Neural cell (in vitro differentiated cells): ENCODE measurements at regions not wholly inside any gene's neighbourhood (a gene's known extent, or its start where the extent isn't known, plus 50 kb on each side); places are given as distances from the start of the nearest gene placed in this dataset.

Experiments
- CTCF ChIP-seq: fragments of 450-650 bp; IDR thresholded peaks from 2 replicates; pipeline ENCODE4 v1.5.1; 2014; ENCODE audit warnings: antibody characterized with exemption, mild to moderate bottlenecking, moderate library complexity; ENCODE audit not compliant: poor library complexity, severe bottlenecking
- EP300 ChIP-seq: fragments of 450-650 bp; conservative IDR thresholded peaks from 2 replicates; pipeline ENCODE4 v1.6.1; 2014; ENCODE audit warnings: antibody characterized with exemption, mild to moderate bottlenecking, moderate library complexity; ENCODE audit not compliant: poor library complexity, severe bottlenecking
- EZH2 ChIP-seq: fragments of 200-600, 300-800 bp; shearing (Covaris generic), sonication (generic); IDR thresholded peaks from 2 replicates; pipeline ENCODE4 v1.6.1; 2014; ENCODE audit warnings: antibody characterized with exemption, low read length, borderline replicate concordance, mild to moderate bottlenecking; ENCODE audit not compliant: insufficient read depth, poor library complexity, severe bottlenecking
- MXI1 ChIP-seq: fragments of 450-650 bp; conservative IDR thresholded peaks from 2 replicates; pipeline ENCODE4 v1.6.1; 2014; ENCODE audit warnings: antibody characterized with exemption, mild to moderate bottlenecking; ENCODE audit not compliant: poor library complexity, severe bottlenecking
- POLR2AphosphoS5 ChIP-seq: IDR thresholded peaks from 2 replicates; pipeline ENCODE4 v1.6.1; 2012
- RAD21 ChIP-seq: fragments of 450-650 bp; conservative IDR thresholded peaks from 2 replicates; pipeline ENCODE4 v1.6.1; 2014; ENCODE audit warnings: antibody characterized with exemption, mild to moderate bottlenecking, moderate library complexity
- REST ChIP-seq: IDR thresholded peaks from 2 replicates; pipeline ENCODE4 v1.6.1; 2012; ENCODE audit warnings: borderline replicate concordance
- SMC3 ChIP-seq: fragments of 450-650 bp; conservative IDR thresholded peaks from 2 replicates; pipeline ENCODE4 v1.6.1; 2014; ENCODE audit warnings: antibody characterized with exemption, mild to moderate bottlenecking, moderate library complexity; ENCODE audit not compliant: poor library complexity
- TAF1 ChIP-seq: IDR thresholded peaks from 2 replicates; pipeline ENCODE4 v1.6.1; 2012; ENCODE audit warnings: low read depth

GRCh38 chr5:127187706-127188105 lies 102.9 kb upstream of the MEGF10 start:
- no peak for TF ChIP-seq POLR2AphosphoS5
- no peak for TF ChIP-seq REST
- no peak for TF ChIP-seq RAD21
- no peak for TF ChIP-seq CTCF
- TF ChIP-seq TAF1 = no peak
- no peak for TF ChIP-seq EZH2
- TF ChIP-seq EP300 = no peak
- TF ChIP-seq SMC3 = no peak
- no peak for TF ChIP-seq MXI1
